Right renal pelvis (tissue), 4 donors: ENCODE measurements at regions not wholly inside any gene's neighbourhood (a gene's known extent, or its start where the extent isn't known, plus 50 kb on each side); places are given as distances from the start of the nearest gene placed in this dataset.

Experiments
- DNase-seq, 4 donors: peaks; one replicate each; pipeline ENCODE4 v3.0.0-alpha.2; 2013; ENCODE audit warnings: low read depth in 4 of 4, low spot score in 3 of 4, missing footprints in 1 of 4

DNA sequence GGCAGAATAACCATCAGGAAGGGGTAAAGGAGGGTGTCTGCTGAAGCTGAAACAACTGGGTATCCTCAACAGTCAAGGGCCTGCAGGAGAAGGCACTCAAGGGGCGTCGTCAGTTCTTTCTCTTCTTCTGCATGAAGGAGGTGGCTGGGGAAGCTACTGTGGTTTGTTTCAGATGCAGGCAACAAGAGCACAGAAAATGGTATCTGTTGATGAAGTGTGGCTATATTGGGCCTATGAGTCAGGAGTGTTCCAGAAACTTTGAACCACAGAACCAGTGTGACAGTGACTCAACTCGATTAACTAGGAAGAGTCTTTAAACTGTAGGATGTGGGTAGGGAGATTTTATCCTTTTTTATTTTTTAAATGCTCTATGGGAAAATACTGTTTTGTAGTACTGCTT, 686.3 kb downstream of the FGF9 start:
- no peak for DNase-seq

DNA sequence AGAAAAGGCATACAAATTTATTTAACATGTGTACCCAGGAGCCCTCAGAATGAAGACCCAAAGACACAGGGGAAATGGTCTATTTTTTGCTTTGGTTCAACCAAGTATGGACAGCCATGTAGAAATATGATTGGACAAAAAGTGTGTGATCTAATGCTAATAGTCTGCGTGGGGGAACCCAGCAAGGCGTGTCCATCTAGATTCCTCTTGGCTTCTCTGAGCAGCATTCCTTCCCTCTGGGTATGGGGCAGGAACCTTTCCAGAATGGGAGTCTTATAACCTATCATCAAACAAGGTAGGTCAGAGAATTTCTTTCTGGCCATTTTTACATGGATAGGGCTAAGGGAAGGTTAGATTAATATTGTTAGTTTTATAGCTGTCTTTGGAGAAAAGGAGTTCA, 698.2 kb downstream of the FGF9 start:
- DNase-seq: no peak

DNA sequence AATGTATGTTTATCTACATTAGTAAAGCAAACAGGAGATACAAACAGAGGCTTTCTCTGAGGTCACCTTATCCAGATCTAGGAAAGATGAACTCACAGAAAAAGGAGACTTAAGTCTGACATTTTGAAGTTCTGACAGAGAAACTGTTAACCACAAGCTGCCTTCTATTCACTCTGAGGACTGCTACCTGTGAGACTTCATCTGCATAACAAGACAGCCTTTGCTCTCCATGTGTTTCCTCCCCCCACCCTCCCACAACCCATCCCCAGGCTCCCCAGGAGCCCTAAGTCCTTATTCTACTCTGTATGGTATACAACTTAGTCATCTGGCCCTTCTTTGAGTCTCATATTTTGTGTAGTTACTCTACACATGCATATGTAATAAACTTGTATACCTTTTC, 699.0 kb downstream of the FGF9 start:
- DNase-seq: no peak

DNA sequence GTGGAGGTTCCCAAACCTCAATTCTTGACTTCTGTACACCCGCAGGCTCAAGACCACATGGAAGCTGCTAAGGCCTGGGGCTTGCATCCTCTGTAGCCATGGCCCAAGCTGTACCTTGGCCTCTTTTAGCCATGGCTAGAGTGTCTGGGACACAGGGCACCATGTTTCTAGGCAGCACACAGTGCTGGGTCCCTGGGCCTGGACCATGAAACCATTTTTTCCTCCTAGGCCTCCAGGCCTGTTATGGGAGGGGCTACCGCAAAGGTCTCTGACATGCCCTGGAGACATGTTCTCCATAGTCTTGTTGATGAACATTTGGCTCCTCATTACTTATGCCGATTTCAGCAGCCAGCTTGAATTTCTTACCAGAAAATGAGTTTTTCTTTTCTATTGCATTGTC, 701.4 kb downstream of the FGF9 start:
- no peak for DNase-seq

DNA sequence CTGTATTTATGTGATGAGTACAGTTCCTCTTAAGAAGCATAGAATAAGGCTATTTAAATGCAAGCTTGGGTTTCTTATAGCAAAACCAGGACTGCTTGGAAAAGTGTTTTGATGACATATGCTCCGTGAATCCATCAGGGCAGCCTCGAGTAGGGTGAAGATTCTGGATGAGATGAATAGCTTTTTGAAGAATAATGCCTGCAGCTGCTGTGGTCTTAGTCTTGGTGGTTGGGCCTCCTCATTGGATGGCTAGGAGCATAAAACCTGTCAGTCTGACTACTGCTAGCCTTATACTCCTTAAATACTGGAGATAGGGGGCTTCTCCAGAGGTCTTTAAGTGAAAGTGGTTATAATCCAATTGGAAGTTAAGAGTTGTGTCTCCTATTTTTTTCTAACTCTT, 704.3 kb downstream of the FGF9 start:
- no peak for DNase-seq

DNA sequence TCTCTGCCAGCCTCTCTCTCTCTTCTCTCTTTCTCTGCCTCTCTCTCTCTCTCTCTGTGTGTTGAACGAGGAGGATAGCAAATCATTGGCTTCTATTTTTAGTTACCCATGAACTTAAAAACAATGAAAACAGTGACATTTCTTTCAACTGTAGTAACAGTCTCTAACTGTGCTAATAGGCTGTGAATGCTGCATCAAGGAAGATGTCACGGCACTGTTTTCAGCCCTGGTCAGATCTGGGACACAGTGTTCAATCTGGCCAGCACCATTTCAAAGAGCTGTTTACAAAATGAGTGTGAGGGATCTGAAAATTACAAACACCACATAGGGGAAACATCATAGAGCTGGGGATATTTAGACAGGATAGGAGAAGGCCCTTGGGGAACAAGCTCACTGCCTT, 717.0 kb downstream of the FGF9 start:
- no peak for DNase-seq

DNA sequence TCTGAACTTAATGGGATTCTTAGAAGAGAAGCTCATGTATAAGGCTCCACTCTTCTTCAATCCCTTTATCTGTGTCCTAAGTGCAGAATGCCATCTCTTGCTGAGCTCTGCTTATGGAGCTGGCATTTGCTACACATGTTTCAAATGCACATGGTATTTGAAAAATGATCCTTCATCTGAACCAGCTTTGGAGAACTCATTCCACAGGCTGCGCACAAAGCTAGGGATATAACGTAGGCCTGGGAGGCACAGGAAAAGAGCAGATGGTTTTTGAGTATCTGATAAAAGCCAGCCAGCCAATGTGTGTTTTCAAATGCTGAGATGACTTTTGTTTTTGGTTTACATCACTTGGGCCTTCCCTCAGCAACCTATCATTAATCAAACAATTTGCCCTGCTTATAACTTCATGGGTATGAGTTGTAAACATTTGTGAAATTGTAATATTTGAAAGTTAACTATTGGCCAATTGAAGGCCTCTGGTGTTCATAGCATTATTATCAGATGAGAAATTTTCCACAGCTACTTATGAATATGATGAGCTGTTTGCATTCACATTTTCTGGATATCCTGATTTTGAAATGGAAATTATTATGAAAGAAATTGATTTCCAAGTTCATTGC, 729.0 kb downstream of the FGF9 start:
- no peak for DNase-seq

DNA sequence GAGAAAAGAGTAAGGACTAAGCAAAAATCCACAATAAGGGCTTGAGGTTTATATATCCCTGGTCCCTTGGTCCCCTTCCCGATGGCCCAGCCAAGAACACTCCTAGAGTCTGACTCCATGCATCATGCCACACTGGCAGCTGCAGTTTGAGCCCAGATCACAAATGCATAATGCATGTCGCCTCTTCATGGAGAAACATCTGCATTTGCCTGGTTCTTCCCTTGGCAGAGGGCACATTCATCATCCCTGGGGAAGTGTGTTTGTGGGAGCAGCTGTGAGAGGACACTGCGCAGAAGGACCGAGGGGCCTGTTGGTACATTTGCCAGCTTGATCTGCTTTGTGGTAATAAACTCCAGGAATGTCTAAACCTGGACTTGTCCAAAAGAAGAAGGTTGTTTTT, 731.8 kb downstream of the FGF9 start:
- DNase-seq: no peak

DNA sequence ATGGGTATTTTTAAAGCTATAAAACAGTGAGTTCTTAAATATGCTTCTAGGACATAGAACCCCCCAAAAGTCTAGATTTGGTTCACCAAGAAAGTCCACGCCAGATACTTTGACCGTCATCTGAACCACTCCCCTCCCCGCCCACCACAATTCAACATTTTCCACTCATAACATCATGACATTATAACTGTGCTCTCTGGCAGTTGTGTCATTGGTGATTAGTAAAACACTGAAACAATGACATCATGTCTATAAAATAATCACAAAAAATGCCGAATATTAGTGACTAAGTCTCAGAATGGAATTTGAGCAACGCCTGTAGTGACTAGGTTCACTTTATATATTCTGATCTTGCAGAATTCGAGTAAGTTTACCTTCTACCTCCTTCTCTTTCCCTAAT, 732.3 kb downstream of the FGF9 start:
- DNase-seq: no peak

DNA sequence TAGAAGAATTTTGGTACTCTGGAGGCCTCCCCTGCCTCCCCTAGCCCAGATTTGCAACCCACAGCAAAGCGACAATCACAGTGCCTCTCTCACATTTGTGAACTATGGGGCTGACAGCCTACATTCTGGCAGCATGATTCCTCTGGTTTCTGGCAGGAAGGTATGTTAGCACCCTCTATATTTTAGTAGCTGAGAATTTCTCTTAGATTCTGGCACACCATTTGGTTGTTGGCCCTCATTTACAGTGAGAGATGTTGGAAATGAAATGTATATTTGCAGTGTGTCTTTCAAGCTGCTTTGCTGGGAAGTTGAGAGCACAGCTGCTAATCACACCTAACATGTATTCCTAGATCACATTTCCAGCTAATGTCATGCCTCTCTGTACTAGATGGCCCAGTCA, 735.0 kb downstream of the FGF9 start:
- no peak for DNase-seq

DNA sequence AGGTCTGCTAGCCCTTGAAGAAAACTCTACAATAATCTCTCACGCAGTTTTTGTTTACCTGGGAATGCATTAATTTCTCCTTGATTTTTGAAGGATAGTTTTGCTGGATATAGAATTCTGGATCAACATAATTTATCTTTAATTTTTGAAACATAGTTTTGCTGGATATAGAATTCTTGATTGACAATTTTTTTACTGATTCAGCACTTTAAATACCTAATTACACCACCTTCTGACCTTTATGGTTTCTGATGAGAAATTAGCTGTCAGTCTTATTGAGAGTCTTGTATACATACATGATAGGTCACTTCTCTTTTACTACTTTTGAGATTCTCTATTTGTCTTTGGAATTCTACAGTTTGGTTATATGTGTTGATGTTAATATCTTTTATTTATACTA, 741.6 kb downstream of the FGF9 start:
- no peak for DNase-seq

DNA sequence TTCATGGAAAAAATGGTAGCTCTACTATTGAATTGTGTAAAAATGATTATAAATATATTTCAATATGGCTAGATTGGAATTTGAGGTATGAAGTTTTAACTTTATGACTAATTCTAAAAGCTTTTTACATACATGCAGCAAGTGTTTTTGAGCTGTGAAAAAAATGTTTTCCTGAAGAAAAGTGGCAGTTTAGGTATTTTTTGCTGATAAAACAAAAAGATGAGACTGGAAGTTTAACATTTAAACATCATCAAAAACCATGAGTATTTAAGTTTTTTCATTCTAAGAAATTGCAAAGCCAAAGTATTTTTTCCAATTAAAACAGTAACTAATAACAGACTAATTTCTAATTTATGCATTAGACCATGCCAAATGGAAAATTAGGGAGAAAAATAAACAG, 751.1 kb downstream of the FGF9 start:
- DNase-seq: no peak

DNA sequence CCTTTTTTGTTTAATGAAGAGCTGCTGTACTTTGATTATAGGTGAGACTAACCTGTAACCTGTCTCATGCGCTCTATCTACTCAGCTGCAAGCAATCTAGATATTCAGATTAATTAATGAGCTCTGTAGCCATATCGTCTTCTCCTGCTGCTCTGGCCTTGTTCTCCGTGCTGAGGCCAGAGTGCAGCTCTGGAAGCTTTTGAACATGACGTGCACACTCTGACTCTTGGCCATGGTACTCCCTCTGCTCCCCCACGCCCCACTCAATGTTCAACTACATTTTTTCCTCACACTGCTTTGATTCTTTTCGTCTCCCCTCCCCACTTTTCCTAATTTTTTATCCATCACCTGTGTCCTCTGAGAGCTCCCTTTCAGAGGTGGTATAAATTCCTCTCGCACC, 751.8 kb downstream of the FGF9 start:
- DNase-seq: no peak

DNA sequence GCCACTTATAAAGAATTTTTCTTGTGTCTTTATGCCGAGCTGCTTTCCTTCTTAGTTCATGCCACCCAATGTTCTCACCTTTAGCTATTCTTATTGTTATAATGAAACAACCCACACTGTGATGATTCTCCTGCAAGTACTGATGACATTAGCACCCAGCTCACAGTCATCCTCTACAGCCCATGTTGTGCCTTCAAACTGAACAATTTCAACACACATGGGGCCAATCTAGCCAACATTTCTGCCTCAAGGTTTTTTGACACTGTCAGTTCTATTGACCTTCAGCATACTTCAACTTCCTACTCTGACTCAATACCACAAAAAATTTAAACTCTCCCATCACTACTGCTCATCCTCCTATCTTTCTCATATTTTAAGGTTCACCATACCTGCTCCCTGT, 752.4 kb downstream of the FGF9 start:
- DNase-seq: no peak

DNA sequence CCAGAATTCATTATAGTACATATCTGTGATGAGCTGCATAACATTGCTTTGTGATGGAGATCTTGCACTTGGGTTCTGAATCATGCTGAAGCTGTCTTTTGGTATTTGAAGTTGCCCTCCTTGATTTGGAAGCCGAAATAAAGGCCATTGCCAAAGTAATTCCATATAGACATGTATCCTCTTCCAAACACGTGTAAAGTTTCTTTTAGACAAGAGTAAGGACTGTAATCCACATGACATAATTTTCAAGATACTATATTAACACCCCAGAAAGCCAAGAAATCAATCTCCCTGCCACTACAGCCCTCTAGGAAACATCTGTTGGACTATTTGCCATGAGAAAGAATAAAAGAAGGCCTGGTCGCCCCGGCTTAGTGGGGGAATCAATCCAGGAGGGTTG, 754.2 kb downstream of the FGF9 start:
- no peak for DNase-seq

DNA sequence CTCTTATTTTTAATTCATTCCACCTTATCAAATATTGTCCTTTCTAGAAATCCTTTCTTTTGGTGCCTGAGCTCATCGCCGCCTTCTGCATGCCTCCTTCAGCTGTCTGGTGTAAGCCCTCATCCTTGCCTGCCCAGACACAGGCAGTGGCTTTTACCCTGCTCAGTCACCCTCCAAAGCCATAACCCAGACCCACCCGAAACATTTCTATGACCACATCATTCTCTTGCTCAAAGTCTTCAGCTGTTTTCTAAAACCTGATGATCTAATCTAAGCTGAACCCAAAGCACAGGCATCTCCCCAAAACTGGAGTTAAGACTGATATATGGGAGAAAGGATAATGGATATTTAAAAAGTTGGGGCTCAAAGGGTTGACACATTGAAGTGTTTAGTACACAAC, 753.7 kb upstream of the SGCG start:
- no peak for DNase-seq

DNA sequence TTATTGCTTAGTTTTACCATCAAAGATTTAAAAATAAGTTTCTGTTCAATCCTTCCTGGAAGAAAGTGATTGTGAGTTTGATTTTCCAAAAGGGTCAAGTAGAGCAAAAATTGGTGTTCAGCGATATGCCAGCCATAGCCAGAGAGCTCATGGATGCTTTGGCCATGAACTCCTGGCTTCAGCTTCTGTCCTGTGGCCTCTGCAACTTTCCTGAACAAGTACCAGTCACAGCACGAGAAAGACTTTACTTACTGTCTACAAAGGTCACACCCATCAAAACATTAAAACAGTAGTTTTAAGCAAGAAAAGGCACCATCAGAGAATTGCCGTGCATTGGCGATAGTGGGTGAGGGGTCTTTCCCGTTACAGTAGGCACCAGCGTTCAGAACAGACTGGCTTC, 753.0 kb upstream of the SGCG start:
- DNase-seq: no peak

DNA sequence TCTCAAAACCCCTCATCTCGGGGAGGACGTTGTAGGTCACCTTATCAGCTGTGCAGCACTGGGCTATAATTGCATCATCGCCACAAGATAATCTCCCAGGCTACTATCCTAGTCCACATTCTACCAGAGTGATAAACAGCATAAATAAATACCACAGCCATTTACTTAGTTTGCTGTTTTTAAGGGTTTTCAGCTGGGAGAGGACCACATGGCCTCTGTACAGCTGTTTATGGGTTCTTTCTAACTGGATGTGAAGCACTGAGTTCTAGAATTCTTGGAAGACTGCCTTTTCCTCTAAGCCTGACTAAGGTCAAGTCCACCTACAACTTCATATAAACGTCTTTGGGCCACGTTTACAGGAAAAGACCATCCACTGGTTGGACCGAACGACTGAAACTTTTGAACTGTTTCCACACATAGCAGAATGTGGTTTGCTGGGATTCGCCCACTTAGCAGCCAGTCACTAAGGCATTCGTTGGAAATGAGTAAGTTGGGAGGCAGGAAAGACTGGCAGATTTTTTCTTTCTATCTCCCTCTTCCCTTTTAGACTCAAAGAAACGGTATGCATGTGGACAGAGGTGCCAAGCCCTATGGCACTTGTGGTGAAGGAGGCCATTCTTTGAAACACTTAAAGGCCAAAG, 752.5 kb upstream of the SGCG start:
- no peak for DNase-seq

DNA sequence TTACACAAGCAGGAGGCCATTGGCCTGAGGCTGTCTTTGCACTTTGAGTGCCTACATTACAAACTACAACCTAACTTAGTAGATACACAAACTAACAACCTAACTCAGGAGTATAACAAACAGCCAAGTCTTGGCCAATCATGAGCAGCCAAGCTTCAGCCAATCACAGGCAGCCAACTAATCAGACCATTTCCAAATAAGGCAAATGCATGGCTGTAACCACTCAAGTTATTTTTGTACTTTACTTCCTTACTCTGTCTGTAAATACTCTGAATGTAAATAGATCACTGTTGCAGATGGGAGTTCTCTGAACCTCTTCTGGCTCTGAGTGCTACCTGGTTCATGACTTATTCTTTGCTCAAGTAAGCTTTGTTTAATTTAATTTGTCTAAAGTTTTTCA, 748.1 kb upstream of the SGCG start:
- no peak for DNase-seq

DNA sequence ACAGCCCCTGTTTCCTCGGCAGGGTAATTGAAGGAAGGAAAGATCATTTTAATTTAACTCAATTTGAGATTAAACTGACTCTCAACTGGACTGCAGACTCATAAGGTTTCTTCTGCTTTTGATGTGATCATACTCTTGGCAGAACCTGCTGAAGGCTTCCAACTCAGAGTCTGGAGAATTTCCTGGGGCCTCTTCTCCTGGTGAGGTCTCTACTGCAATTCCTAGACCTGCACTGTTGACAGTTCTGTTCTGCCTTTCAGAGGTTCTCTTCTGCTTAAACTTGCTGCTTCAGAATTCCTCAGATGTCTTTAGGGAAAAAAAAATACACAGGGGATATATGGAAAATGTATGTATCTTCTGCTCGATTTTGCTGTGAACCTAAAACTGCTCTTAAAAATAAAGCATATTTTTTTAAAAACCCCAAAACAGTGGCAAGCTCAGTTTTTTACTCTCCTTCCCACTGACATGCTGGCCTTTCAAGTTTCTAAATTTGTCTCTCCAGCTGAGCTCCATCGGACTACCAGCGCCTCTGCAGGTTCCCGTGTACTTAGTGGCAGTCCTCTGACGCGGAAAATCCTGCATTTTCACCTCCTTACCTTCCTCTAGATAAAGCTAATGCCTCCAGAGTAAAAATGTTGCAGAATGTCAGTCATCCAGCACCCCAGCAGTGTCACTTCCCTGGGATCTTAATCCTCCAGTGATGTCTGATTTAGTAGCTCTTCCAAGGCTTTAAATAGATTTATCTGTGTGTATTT, 733.5 kb upstream of the SGCG start:
- DNase-seq: no peak

DNA sequence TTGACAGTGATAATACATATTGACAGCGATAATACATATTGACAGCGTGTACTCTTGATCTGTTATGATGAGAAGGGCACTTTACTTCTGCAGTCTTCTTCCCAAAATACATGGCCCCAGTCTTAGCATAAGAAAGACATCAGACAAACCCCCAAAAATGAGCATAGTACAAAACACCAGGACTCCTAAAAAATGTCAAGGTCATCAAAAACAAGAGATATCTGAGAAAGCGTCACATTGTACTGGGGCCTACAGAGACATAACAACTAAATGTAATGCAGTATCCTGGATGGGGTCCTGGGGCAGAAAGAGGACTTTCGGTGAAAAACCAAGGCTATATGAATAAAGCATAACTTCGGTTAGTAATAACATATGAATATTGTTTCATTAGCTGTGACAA, 731.5 kb upstream of the SGCG start:
- DNase-seq: no peak

DNA sequence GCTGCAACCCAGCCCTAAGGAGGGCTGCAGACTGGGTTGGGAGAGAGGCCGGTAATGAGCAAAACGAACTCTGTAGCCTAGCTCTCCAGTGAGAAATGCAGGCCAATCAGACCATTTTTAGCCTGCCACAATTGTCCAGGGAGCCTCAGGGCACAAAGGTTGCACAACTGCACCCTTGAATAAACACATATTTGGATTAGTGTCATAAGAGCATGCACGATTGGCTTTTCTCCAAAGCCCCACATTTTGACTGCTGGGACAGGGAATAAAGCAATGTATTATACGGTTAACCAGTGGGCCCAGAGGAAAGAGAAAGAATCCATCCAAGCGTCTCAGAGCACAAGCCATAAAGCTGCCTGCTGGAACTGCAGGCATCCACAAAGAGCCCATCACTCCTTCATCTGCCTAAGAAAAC, 729.4 kb upstream of the SGCG start:
- DNase-seq: peak; percentile 4 to 18 (median 16)
